Stimulated activated CD8-positive, alpha-beta memory T cell treated with anti-CD3 and anti-CD28 coated beads, Interleukin-7, amount 100 ng/mL, for 48 hours (primary cell): ENCODE measurements at regions not wholly inside any gene's neighbourhood (a gene's known extent, or its start where the extent isn't known, plus 50 kb on each side); places are given as distances from the start of the nearest gene placed in this dataset.

Experiments
- DNase-seq, 2 donors: peaks; one replicate each; pipeline ENCODE4 v3.0.0-alpha.2; 2020; ENCODE audit warnings: low read depth in 1 of 2; ENCODE audit errors: extremely low read depth in 1 of 2

GRCh38 chr6:139839506-139840156 lies 465.2 kb upstream of the CITED2 start:
- DNase-seq: no peak

GRCh38 chr6:139834232-139834631 lies 459.8 kb upstream of the CITED2 start:
- DNase-seq: no peak

GRCh38 chr6:139833592-139833991 lies 459.1 kb upstream of the CITED2 start:
- DNase-seq: no peak

GRCh38 chr6:139832493-139833305 lies 458.3 kb upstream of the CITED2 start:
- DNase-seq: no peak

- no peak for DNase-seq
Observed at GRCh38 chr6:139829576-139829975, 455.1 kb upstream of the CITED2 start.

GRCh38 chr6:139828751-139829519 lies 454.5 kb upstream of the CITED2 start:
- DNase-seq: no peak

GRCh38 chr6:139825935-139826374 lies 451.5 kb upstream of the CITED2 start:
- no peak for DNase-seq

- no peak for DNase-seq
Observed at GRCh38 chr6:139824864-139825263, 450.4 kb upstream of the CITED2 start.

GRCh38 chr6:139823808-139824126 lies 449.3 kb upstream of the CITED2 start:
- no peak for DNase-seq

GRCh38 chr6:139823099-139823807 lies 448.8 kb upstream of the CITED2 start:
- DNase-seq: no peak

- DNase-seq: no peak
Observed at GRCh38 chr6:139821676-139822223, 447.3 kb upstream of the CITED2 start.

- DNase-seq: no peak
Observed at GRCh38 chr6:139820210-139820609, 445.8 kb upstream of the CITED2 start.

- no peak for DNase-seq
Observed at GRCh38 chr6:139819776-139820175, 445.3 kb upstream of the CITED2 start.

GRCh38 chr6:139812939-139813338 lies 438.5 kb upstream of the CITED2 start:
- DNase-seq: no peak

- no peak for DNase-seq
Observed at GRCh38 chr6:139801571-139802321, 427.3 kb upstream of the CITED2 start.

GRCh38 chr6:139800837-139801236 lies 426.4 kb upstream of the CITED2 start:
- DNase-seq: no peak

- no peak for DNase-seq
Observed at GRCh38 chr6:139790527-139790926, 416.1 kb upstream of the CITED2 start.

- DNase-seq: no peak
Observed at GRCh38 chr6:139784222-139784769, 409.8 kb upstream of the CITED2 start.

- DNase-seq: no peak
Observed at GRCh38 chr6:139779988-139780774, 405.7 kb upstream of the CITED2 start.
